GM18505 (cell line): ENCODE measurements at regions not wholly inside any gene's neighbourhood (a gene's known extent, or its start where the extent isn't known, plus 50 kb on each side); places are given as distances from the start of the nearest gene placed in this dataset.
"Not testable (repeated sequence)": the region's sequence is repeated elsewhere in the genome, so short reads cannot be mapped to it uniquely, and the experiment has no call there.

Source experiments
- ATAC-seq: cut with Tn5 transposase; IDR thresholded peaks from one replicate; pipeline ENCODE4 v1.9.1; 2021; ENCODE audit not compliant: unreplicated experiment
- POLR2A ChIP-seq: IDR thresholded peaks from 4 replicates; pipeline ENCODE4 v1.6.1; 2011; ENCODE audit warnings: borderline replicate concordance; ENCODE audit not compliant: insufficient read depth, insufficient read length; ENCODE audit errors: extremely low read depth

GRCh38 chr3:733313-733712, 359.5 kb upstream of the CNTN6 start:
- ATAC-seq = no peak
- TF ChIP-seq POLR2A = no peak

DNA sequence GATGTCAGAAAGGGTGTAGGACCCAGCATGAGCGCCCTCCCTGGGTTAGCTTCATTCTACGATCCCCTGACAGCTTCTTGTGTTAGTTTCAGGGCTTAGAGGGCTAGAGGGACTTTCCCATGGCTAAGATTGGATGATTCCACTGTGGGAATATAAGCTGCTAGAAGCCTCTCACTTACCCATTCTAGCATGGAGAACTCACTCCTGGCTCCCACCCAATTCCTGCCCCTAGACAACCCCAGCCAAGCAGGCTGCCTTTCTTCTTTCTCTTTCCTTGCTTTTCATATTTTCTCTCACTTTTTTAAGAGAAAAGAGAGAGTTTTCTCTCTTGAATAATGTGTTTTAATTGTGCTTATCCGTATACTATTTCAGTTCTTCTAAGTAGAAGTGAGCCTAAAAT, 335.1 kb upstream of the CNTN6 start:
- no peak for ATAC-seq
- TF ChIP-seq POLR2A = no peak

GRCh38 chr3:759106-759505, 333.7 kb upstream of the CNTN6 start:
- no peak for TF ChIP-seq POLR2A
- ATAC-seq = no peak

DNA sequence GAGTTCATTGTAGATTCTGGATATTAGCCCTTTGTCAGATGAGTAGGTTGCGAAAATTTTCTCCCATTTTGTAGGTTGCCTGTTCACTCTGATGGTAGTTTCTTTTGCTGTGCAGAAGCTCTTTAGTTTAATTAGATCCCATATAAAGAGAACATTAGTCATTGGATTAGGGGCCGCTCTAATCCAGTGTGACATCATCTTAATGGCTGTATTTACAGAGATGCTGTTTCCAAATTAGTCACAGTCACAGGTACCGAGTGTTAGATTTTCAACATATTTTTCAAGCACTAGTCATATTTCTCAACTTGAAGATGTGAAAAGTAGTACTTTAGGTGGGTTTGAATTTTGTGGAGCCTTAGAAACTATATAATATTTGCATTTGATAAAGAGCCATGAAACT, 319.4 kb upstream of the CNTN6 start:
- ATAC-seq = not testable (repeated sequence)

DNA sequence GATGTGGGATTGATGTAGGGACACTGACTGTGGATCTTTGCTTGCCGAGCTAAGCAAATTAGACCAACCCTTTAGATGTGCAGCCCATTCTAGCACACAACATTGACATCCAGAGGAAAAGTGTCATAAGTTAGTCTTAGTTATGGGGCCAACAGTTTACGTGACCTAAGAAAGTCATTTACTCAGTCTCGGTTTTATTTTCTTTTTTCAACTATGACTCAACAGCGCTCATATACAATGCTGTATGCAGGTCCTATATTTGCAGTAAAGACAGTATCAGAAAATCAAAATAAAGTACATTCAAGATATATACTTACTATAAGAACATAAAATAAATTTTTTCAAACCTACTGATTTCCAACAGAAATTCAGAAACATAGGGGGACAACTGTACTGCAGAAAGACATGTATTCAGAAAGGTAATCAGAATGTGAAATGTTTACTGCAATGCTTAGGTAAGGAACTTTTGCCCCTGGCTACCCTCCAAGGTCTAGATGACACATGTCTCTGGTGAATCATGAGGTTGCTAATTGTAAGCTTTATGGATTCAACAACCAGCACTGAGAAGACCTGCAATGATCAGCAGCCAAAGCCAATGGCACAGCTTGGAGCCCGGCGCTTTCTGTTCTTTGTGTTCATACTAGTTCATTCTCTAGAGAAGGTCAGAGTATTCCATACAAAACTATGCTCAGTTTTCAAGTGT, 317.5 kb upstream of the CNTN6 start:
- no peak for ATAC-seq

GRCh38 chr3:780505-780904, 312.3 kb upstream of the CNTN6 start:
- no peak for TF ChIP-seq POLR2A
- no peak for ATAC-seq

More for the DNA sequence above, 317.5 kb upstream of the CNTN6 start:
- no peak for TF ChIP-seq POLR2A

DNA sequence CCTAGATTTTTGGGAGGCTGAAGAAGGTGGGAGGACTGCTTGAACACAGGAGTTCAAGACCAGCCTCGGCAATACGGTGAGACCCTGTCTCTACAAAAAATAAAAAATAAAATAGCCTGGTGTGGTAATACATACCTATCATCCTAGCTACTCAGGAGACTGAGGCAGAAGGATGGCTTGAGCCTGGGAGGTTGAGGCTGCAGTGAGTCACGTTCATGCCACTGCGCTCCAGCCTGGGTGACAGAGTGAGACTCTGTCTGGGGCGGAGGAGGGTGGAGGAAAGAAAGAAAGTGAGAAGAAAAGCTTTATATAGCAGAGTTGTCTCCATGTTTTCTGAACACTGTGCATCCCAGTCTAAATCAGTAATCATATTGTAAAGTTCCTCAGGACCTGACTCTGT, 301.4 kb upstream of the CNTN6 start:
- no peak for TF ChIP-seq POLR2A
- ATAC-seq = no peak

GRCh38 chr3:792630-793029, 300.2 kb upstream of the CNTN6 start:
- ATAC-seq = no peak
- TF ChIP-seq POLR2A = no peak

DNA sequence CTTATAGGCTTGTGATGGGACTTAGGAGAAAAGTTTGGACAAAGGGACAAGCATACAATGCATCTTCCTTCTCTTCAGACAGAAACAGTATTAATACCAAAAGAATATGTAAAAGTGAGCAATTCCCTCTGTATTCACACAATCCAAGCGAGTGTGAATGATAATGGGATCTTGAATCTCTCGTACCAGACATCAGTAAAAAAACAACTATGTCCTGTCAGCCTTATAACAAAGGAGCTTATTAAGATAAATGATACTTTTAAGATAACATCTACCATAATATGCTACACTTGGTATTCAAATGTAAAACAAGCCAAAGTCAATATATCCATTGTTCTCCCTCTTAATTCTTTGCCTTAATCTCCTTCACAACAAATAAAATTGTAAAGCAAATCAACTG, 288.6 kb upstream of the CNTN6 start:
- TF ChIP-seq POLR2A = no peak
- no peak for ATAC-seq

GRCh38 chr3:805326-805725, 287.5 kb upstream of the CNTN6 start:
- ATAC-seq = no peak
- TF ChIP-seq POLR2A = no peak

GRCh38 chr3:806006-806405, 286.8 kb upstream of the CNTN6 start:
- ATAC-seq = no peak
- TF ChIP-seq POLR2A = no peak

DNA sequence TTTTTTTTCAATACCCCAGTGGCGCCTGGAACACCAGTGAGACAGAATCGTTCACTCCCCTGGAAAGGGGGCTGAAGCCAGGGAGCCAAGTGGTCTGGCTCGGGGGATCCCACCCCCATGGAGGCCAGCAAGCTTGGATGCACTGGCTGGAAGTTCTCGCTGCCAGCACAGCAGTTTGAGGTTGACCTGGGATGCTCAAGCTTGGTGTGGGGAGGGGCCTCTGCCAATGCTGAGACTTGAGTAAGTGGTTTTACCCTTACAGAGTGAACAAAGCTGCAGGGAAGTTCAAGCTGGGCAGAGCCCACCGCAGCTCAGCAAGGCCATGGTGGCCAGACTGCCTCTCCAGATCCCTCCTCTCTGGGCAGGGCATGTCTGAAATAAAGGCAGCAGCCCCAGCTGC, 276.2 kb upstream of the CNTN6 start:
- no peak for ATAC-seq
- TF ChIP-seq POLR2A = no peak

DNA sequence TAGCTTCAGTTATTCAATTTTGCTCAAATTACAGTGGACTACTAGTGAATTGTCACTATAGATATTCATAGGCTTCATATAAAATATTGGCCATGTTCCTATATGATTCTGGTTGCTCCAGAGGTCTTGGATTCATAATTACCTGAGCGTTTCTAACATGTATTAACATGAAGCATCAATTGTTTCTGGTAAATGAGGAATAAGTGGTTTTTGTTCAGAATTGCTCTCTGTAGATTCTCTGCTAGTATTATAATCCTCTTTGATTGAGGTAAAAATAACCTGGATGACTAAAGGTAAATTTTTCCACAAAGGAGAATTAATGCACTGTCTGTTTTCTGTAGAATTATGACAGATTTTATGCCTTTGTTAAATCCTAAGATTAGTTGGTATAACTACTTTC, 258.1 kb upstream of the CNTN6 start:
- TF ChIP-seq POLR2A = no peak
- no peak for ATAC-seq

DNA sequence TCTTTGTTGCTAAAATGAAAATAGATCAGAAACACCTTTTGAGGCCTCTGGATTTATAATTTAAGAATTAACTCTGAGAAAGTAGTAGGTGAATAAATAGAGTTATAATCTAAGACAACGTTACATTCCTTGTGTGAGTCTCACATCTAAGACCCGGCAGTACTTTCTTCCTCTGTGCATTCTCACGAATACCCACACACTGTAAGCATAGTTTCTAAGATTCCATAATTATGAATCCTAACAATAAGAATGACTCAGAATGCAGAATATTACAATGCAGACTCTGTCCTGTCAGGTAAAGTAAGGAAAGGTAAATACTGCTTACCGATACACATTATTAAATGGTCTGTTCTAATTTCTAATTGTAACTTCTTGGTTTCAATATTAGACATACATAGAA, 257.7 kb upstream of the CNTN6 start:
- no peak for ATAC-seq

GRCh38 chr3:839981-840380, 252.8 kb upstream of the CNTN6 start:
- no peak for TF ChIP-seq POLR2A
- no peak for ATAC-seq

More for the DNA sequence above, 257.7 kb upstream of the CNTN6 start:
- TF ChIP-seq POLR2A = no peak
